ENCODE measurements at regions not wholly inside any gene's neighbourhood (a gene's known extent, or its start where the extent isn't known, plus 50 kb on each side); places are given as distances from the start of the nearest gene placed in this dataset.

DNA sequence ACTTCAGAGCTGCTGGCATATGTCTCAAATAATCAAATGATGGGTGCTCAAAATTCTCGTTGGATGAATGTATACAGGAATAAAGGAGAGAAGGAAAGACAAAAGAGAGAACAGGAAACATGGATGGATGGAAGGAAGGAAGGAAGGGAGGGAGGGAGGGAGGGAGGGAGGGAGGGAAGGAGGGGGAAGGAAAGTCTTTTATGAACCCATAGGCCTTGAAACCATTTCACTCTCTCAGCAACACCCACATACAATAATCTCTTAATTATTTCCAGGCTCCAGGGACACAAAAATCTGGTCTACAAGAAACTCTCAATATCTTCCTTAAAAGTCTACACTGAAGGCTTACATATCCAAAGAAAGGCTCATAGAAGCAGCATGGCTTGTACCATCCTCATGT, 363.4 kb upstream of the TMPO start (continued):
- TF ChIP-seq, protein P1, sequence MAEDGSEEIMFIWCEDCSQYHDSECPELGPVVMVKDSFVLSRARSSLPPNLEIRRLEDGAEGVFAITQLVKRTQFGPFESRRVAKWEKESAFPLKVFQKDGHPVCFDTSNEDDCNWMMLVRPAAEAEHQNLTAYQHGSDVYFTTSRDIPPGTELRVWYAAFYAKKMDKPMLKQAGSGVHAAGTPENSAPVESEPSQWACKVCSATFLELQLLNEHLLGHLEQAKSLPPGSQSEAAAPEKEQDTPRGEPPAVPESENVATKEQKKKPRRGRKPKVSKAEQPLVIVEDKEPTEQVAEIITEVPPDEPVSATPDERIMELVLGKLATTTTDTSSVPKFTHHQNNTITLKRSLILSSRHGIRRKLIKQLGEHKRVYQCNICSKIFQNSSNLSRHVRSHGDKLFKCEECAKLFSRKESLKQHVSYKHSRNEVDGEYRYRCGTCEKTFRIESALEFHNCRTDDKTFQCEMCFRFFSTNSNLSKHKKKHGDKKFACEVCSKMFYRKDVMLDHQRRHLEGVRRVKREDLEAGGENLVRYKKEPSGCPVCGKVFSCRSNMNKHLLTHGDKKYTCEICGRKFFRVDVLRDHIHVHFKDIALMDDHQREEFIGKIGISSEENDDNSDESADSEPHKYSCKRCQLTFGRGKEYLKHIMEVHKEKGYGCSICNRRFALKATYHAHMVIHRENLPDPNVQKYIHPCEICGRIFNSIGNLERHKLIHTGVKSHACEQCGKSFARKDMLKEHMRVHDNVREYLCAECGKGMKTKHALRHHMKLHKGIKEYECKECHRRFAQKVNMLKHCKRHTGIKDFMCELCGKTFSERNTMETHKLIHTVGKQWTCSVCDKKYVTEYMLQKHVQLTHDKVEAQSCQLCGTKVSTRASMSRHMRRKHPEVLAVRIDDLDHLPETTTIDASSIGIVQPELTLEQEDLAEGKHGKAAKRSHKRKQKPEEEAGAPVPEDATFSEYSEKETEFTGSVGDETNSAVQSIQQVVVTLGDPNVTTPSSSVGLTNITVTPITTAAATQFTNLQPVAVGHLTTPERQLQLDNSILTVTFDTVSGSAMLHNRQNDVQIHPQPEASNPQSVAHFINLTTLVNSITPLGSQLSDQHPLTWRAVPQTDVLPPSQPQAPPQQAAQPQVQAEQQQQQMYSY (CRISPR knock-in tag; IDR thresholded peaks at IDR 0.05): no peak
- TF ChIP-seq, protein P2, sequence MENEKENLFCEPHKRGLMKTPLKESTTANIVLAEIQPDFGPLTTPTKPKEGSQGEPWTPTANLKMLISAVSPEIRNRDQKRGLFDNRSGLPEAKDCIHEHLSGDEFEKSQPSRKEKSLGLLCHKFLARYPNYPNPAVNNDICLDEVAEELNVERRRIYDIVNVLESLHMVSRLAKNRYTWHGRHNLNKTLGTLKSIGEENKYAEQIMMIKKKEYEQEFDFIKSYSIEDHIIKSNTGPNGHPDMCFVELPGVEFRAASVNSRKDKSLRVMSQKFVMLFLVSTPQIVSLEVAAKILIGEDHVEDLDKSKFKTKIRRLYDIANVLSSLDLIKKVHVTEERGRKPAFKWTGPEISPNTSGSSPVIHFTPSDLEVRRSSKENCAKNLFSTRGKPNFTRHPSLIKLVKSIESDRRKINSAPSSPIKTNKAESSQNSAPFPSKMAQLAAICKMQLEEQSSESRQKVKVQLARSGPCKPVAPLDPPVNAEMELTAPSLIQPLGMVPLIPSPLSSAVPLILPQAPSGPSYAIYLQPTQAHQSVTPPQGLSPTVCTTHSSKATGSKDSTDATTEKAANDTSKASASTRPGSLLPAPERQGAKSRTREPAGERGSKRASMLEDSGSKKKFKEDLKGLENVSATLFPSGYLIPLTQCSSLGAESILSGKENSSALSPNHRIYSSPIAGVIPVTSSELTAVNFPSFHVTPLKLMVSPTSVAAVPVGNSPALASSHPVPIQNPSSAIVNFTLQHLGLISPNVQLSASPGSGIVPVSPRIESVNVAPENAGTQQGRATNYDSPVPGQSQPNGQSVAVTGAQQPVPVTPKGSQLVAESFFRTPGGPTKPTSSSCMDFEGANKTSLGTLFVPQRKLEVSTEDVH (IDR thresholded peaks at IDR 0.05; ENCODE audit: low read depth, partially characterized antibody): no peak

DNA sequence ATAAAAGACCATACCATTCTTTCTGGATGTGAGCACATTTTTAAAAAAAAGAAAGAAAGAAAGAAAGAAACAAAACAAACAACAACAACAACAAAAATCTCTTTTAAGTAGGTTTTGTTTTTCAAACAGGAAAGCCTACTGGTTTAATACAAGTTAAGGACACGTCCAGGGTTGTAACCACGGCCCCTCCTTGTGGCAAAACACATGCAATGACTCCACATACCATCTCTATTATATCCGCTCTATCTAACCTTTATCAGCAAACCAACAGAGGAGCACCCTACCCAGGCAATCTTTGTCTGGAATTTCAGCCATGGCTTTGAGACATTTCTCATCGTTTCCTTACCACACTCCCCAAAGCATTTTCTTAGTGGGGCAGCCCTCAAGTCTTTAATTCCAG, 360.5 kb upstream of the TMPO start:
- H2AFZ ChIP-seq (ENCODE audit: control insufficient read depth, low read depth, low read length): no peak overlapping the region
- WGBS (ENCODE audit: insufficient coverage, insufficient replicate concordance, low lambda C conversion rate, missing lambda C conversion rate): 10% methylated on average over 4 of the region's 4 CpGs
- ChIA-PET POLR2A (no interaction called here), RAD21 (ENCODE audit: unreplicated experiment) (interaction anchor here (0.9 to 3.2 kb wide), 8 partner anchors 10 to 221 kb away, joined by 3 to 15 read pairs (median 4); no protein-coding TSS in a partner anchor), CTCF (interaction anchor here (0.6 to 2.1 kb wide), 21 partner anchors 9 to 751 kb away, joined by 3 to 8 read pairs (median 4); no protein-coding TSS in a partner anchor), SMC1A (ENCODE audit: uncharacterized antibody, unreplicated experiment) (interaction anchor here (0.7 to 3.2 kb wide), 18 partner anchors 8 to 1577 kb away, joined by 3 to 21 read pairs (median 4); no protein-coding TSS in a partner anchor)
- H3K27ac ChIP-seq (ENCODE audit: control insufficient read depth, insufficient read depth): no peak overlapping the region
- no peaks in the 10 kb centered on the region for H4K20me1 ChIP-seq (ENCODE audit: control insufficient read depth, insufficient read depth)
- H3K36me3 ChIP-seq (ENCODE audit: control insufficient read depth in 2 of 2, insufficient read depth in 2 of 2, low read length in 1 of 2): no peaks in the 10 kb centered on the region
- no peaks in the 10 kb centered on the region for H3K79me2 ChIP-seq (ENCODE audit: control insufficient read depth, insufficient read depth, low read length)
- no peak overlapping the region for H3K4me3 ChIP-seq
- no peak for FAIRE-seq
- H3K9ac ChIP-seq (ENCODE audit: control insufficient read depth, insufficient read depth, low read length): no peak overlapping the region
- H3K27me3 ChIP-seq (replicated peaks in 1 of 2; ENCODE audit: control insufficient read depth in 2 of 2, insufficient read depth in 2 of 2, low read length in 1 of 2): peaks cover 0 to 3% of the 10 kb centered on the region in 2 experiments; a peak in 1 of 4 replicates
- in situ Hi-C loops (cut with MboI): no loop called here
- BruUV-seq (replicated peaks): no TSS peak
- intact Hi-C loops (cut with micrococcal nuclease; ENCODE audit: unreplicated experiment): loop anchor here (2.0 kb wide), 1 partner anchor 218 kb away; no protein-coding TSS in a partner anchor
- H3K4me1 ChIP-seq (ENCODE audit: control insufficient read depth, insufficient read depth, low read length): no peaks in the 10 kb centered on the region
- no peak for DNase-seq (ENCODE audit: low read depth, low spot score)
- peak; percentile 90 for ATAC-seq
- no peak overlapping the region for H3K4me2 ChIP-seq (ENCODE audit: control insufficient read depth, insufficient read depth)
- H3K9me3 ChIP-seq (replicated peaks; ENCODE audit: control insufficient read depth, insufficient read depth, low read length): no peaks in the 10 kb centered on the region
- TF ChIP-seq MXI1 (IDR thresholded peaks at IDR 0.05; ENCODE audit: low read depth, low read length) (no peak), SMC3 (IDR thresholded peaks at IDR 0.05; ENCODE audit: borderline replicate concordance, low read length) (peak; percentile 28; the same call in 1 of the 2 replicates), POLR2A (IDR thresholded peaks at IDR 0.05; ENCODE audit: low read depth, low read length) (no peak)
- TF ChIP-seq, protein P3, sequence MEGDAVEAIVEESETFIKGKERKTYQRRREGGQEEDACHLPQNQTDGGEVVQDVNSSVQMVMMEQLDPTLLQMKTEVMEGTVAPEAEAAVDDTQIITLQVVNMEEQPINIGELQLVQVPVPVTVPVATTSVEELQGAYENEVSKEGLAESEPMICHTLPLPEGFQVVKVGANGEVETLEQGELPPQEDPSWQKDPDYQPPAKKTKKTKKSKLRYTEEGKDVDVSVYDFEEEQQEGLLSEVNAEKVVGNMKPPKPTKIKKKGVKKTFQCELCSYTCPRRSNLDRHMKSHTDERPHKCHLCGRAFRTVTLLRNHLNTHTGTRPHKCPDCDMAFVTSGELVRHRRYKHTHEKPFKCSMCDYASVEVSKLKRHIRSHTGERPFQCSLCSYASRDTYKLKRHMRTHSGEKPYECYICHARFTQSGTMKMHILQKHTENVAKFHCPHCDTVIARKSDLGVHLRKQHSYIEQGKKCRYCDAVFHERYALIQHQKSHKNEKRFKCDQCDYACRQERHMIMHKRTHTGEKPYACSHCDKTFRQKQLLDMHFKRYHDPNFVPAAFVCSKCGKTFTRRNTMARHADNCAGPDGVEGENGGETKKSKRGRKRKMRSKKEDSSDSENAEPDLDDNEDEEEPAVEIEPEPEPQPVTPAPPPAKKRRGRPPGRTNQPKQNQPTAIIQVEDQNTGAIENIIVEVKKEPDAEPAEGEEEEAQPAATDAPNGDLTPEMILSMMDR (IDR thresholded peaks at IDR 0.05 in 2 of 3, conservative IDR thresholded peaks at IDR 0.05 in 1 of 3; ENCODE audit: control insufficient read depth in 2 of 3, extremely low read depth in 1 of 3, insufficient read depth in 1 of 3, low read depth in 3 of 3, low read length in 3 of 3): peak in 2 of 3 experiments; percentile 37 to 49; a peak in 2 of 6 replicates
- TF ChIP-seq, protein P4, sequence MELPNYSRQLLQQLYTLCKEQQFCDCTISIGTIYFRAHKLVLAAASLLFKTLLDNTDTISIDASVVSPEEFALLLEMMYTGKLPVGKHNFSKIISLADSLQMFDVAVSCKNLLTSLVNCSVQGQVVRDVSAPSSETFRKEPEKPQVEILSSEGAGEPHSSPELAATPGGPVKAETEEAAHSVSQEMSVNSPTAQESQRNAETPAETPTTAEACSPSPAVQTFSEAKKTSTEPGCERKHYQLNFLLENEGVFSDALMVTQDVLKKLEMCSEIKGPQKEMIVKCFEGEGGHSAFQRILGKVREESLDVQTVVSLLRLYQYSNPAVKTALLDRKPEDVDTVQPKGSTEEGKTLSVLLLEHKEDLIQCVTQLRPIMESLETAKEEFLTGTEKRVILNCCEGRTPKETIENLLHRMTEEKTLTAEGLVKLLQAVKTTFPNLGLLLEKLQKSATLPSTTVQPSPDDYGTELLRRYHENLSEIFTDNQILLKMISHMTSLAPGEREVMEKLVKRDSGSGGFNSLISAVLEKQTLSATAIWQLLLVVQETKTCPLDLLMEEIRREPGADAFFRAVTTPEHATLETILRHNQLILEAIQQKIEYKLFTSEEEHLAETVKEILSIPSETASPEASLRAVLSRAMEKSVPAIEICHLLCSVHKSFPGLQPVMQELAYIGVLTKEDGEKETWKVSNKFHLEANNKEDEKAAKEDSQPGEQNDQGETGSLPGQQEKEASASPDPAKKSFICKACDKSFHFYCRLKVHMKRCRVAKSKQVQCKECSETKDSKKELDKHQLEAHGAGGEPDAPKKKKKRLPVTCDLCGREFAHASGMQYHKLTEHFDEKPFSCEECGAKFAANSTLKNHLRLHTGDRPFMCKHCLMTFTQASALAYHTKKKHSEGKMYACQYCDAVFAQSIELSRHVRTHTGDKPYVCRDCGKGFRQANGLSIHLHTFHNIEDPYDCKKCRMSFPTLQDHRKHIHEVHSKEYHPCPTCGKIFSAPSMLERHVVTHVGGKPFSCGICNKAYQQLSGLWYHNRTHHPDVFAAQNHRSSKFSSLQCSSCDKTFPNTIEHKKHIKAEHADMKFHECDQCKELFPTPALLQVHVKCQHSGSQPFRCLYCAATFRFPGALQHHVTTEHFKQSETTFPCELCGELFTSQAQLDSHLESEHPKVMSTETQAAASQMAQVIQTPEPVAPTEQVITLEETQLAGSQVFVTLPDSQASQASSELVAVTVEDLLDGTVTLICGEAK (IDR thresholded peaks at IDR 0.05; ENCODE audit: borderline replicate concordance): no peak
